Spinal cord (tissue), 9 donors: ENCODE measurements at regions not wholly inside any gene's neighbourhood (a gene's known extent, or its start where the extent isn't known, plus 50 kb on each side); places are given as distances from the start of the nearest gene placed in this dataset.

Experiments
- DNase-seq, 6 donors: peaks; one replicate each; pipeline versions ENCODE4 v3.0.0 to v3.0.0-alpha.2; 2013 to 2015; ENCODE audit warnings: low spot score in 6 of 6, low read depth in 4 of 6
- H3K27ac ChIP-seq: one replicate; pipeline ENCODE4 v1.5.1; 2013; ENCODE audit warnings: low read depth, low read length, control low read depth
- H3K27me3 ChIP-seq: one replicate; pipeline ENCODE4 v1.6.1; 2013; ENCODE audit warnings: low read length; ENCODE audit not compliant: control insufficient read depth, insufficient read depth
- H3K36me3 ChIP-seq: one replicate; pipeline ENCODE4 v1.6.1; 2013; ENCODE audit warnings: low read length; ENCODE audit not compliant: control insufficient read depth, insufficient read depth
- H3K4me1 ChIP-seq: one replicate; pipeline ENCODE4 v1.6.1; 2013; ENCODE audit warnings: low read length; ENCODE audit not compliant: control insufficient read depth, insufficient read depth
- H3K4me3 ChIP-seq: one replicate; pipeline ENCODE4 v1.5.1; 2013; ENCODE audit warnings: low read depth, low read length, control low read depth
- H3K9me3 ChIP-seq: one replicate; pipeline ENCODE4 v1.6.1; 2013; ENCODE audit warnings: low read length; ENCODE audit not compliant: control insufficient read depth, insufficient read depth
- WGBS: methylation state at CpG from one replicate; pipeline ENCODE4 v1.1.5; 2013; ENCODE audit warnings: missing lambda C conversion rate; ENCODE audit not compliant: insufficient coverage; 5-methylcytosine and 5-hydroxymethylcytosine counted together
- donor health status: healthy.

DNA sequence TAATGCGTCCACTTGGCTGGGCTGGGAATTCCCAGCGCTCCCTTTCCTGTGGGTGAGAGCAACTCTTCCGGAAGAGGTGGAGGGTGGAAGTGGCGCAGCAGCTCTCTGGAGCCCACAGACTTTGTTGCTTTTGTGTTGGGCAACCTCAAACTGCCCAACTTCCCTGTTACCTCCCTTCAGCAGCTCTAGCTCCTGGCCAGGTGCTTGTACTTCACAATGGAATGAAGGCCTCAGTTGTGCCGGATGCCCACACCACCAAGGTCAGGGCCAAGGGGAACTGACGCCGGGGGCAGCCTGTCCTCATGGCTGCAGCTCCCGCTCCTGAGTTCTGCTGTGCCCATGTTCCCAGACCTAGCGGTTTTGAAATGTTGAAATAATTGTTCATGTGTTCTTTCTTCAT is 322.9 kb downstream of the GALR1 start:
- H3K36me3 ChIP-seq, result no peaks in the 10 kb centered on the region
- no peak overlapping the region for H3K27ac ChIP-seq
- H3K27me3 ChIP-seq, result no peaks in the 10 kb centered on the region
- peaks cover 1% of the 10 kb centered on the region for H3K9me3 ChIP-seq
- H3K4me3 ChIP-seq, result no peak overlapping the region
- DNase-seq, result no peak
- 89% methylated on average over 8 of the region's 9 CpGs for WGBS
- peaks cover 11% of the 10 kb centered on the region for H3K4me1 ChIP-seq

DNA sequence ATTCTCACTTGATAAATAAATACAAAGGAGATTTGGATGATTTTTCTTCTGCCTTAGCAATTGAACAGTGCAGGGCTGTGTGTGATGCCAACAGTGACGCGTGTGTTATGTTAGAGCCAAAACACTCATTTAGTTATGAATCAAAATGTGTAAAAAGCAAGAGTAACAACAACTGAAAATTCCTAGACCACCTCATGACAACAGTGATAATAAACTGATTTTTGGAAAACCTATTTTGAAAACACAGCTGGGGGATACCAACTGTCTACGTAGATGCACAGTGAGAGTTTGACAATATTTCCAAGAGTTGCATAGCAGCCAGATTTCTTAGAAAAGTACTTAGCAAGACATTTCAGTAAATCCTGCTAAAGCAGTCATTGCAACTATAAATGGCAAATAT is 323.9 kb downstream of the GALR1 start:
- peak in 2 of 6 donors; percentile 46 to 83 for DNase-seq
- Histone ChIP-seq H3K36me3 (no peaks in the 10 kb centered on the region), H3K27me3 (no peaks in the 10 kb centered on the region), H3K4me1 (peaks cover 11% of the 10 kb centered on the region), H3K9me3 (peaks cover 1% of the 10 kb centered on the region), H3K27ac (no peak overlapping the region), H3K4me3 (no peak overlapping the region)
- no CpG with 5 or more reads among the region's 3 CpGs for WGBS

- WGBS, result 72% methylated on average over 5 of the region's 7 CpGs
- no peaks in the 10 kb centered on the region for H3K4me1 ChIP-seq
- H3K27ac ChIP-seq, result no peak overlapping the region
- H3K27me3 ChIP-seq, result no peaks in the 10 kb centered on the region
- H3K9me3 ChIP-seq, result no peaks in the 10 kb centered on the region
- no peaks in the 10 kb centered on the region for H3K36me3 ChIP-seq
- no peak overlapping the region for H3K4me3 ChIP-seq
- DNase-seq, result peak in 1 of 6 donors; percentile 59
Measured at GRCh38 chr18:77590943-77591515, 341.4 kb downstream of the GALR1 start.

GRCh38 chr18:77597726-77598125 is 348.1 kb downstream of the GALR1 start:
- WGBS, result 73% methylated on average over 5 of the region's 7 CpGs
- H3K36me3 ChIP-seq, result no peaks in the 10 kb centered on the region
- H3K9me3 ChIP-seq, result no peaks in the 10 kb centered on the region
- H3K27me3 ChIP-seq, result no peaks in the 10 kb centered on the region
- H3K27ac ChIP-seq, result no peak overlapping the region
- no peaks in the 10 kb centered on the region for H3K4me1 ChIP-seq
- no peak for DNase-seq
- no peak overlapping the region for H3K4me3 ChIP-seq

- DNase-seq, result no peak
- WGBS, result 100% methylated on average over 1 of the region's 2 CpGs
Measured at GRCh38 chr18:77600674-77601073, 351.0 kb downstream of the GALR1 start.

DNA sequence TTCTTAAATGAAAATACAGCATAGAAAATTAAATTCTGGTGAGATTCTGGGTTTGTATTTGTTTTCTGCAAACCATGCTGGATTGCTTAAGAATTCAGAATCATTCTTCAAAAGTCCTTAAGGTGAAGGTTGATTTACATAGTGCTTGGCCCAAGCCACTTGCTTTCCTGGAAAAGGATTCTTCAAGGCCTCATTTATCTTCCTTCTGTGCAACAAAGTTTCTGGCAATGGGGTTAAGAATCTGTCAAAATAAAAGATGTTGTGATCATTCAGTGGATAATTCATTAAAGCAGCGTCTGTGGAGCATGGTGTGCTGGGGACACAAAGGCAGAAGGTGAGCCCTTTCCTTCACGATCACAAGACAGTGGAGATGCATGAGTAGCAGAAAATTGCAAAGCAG is 351.9 kb downstream of the GALR1 start:
- H3K27ac ChIP-seq, result no peak overlapping the region
- no peak overlapping the region for H3K4me3 ChIP-seq
- DNase-seq, result peak in 2 of 6 donors; percentile 27 to 64
- H3K4me1 ChIP-seq, result no peaks in the 10 kb centered on the region
- 0% methylated on average over 1 of the region's 2 CpGs for WGBS
- H3K9me3 ChIP-seq, result no peaks in the 10 kb centered on the region
- no peaks in the 10 kb centered on the region for H3K27me3 ChIP-seq
- no peaks in the 10 kb centered on the region for H3K36me3 ChIP-seq

More at GRCh38 chr18:77600674-77601073, 351.0 kb downstream of the GALR1 start:
- no peak overlapping the region for H3K27ac ChIP-seq
- no peaks in the 10 kb centered on the region for H3K4me1 ChIP-seq
- no peaks in the 10 kb centered on the region for H3K9me3 ChIP-seq
- H3K27me3 ChIP-seq, result no peaks in the 10 kb centered on the region
- no peak overlapping the region for H3K4me3 ChIP-seq
- no peaks in the 10 kb centered on the region for H3K36me3 ChIP-seq

DNA sequence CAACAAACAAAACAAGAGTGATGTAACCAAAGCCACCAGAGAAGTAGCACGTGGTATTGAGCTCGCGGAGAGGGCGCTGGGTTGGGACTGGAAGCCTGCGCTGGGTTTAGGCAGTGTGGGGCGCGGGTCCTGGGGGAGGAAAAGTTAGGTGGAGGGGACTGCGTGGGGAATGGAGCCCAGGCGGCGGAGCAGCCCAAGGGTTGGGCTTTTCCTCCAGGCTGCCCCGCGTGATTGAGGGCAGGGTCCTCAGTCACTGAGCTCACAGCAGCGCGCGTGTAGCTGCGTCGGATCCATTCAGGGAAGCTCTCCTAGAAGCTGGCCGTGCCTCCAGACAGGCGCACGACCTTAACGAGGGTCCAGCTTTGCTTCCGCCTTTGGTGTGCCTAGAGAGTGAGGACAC is 357.4 kb downstream of the GALR1 start:
- no peak for DNase-seq
- Histone ChIP-seq H3K4me3 (no peak overlapping the region), H3K27ac (no peak overlapping the region), H3K9me3 (no peaks in the 10 kb centered on the region), H3K36me3 (no peaks in the 10 kb centered on the region), H3K27me3 (no peaks in the 10 kb centered on the region), H3K4me1 (no peaks in the 10 kb centered on the region)
- WGBS, result 96% methylated on average over 22 of the region's 22 CpGs

DNA sequence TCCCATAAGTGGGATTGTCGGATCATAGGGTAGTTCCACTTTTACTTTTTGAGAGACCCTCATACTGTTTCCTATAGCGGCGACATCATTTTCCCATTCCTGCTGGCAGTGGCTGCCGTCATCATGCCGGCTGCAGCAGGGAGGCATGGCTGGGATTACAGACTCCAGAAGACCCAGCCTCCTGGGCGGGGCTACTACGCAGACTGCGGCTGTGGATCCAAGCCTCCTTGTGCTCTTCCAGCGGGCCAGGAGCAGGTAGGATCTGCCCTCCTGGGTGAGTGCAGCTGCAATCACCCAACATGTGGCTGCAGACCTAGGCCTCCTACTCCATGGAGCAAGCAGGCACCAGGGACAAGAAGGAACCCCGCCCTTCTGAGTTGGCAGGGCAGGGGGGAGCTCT is 359.2 kb downstream of the GALR1 start:
- H3K27me3 ChIP-seq, result no peaks in the 10 kb centered on the region
- DNase-seq, result no peak
- WGBS, result 97% methylated on average over 10 of the region's 10 CpGs
- H3K36me3 ChIP-seq, result no peaks in the 10 kb centered on the region
- H3K4me3 ChIP-seq, result no peak overlapping the region
- no peaks in the 10 kb centered on the region for H3K4me1 ChIP-seq
- no peak overlapping the region for H3K27ac ChIP-seq
- H3K9me3 ChIP-seq, result no peaks in the 10 kb centered on the region

- no CpG with 5 or more reads among the region's 3 CpGs for WGBS
- Histone ChIP-seq H3K9me3 (no peaks in the 10 kb centered on the region), H3K4me1 (no peaks in the 10 kb centered on the region), H3K27ac (no peak overlapping the region), H3K27me3 (no peaks in the 10 kb centered on the region), H3K36me3 (no peaks in the 10 kb centered on the region), H3K4me3 (no peak overlapping the region)
- peak in 1 of 6 donors; percentile 31 for DNase-seq
Measured at GRCh38 chr18:77617694-77618093, 368.0 kb downstream of the GALR1 start.

DNA sequence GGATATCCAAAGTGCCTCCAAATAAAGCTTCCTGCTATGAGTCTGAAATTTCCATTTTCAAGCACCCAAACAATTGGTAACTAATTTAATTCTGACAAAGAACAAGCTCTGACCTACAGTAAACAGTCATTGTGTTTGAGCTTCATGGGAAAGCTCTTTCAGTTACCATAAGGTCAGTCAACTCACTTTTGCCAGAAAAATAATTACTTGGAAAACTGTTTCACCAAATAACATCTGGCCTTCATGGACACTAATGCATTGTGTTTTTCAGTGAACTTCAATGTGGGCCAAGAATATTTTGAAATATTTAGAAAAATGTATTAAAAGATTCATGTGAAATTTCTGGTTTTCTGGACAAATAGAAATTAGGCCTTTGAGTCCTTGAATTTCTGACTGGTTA is 369.9 kb downstream of the GALR1 start:
- Histone ChIP-seq H3K27me3 (no peaks in the 10 kb centered on the region), H3K4me1 (no peaks in the 10 kb centered on the region), H3K4me3 (no peak overlapping the region), H3K27ac (no peak overlapping the region), H3K36me3 (no peaks in the 10 kb centered on the region), H3K9me3 (no peaks in the 10 kb centered on the region)
- no peak for DNase-seq
